HCT116 (cell line): ENCODE measurements at regions not wholly inside any gene's neighbourhood (a gene's known extent, or its start where the extent isn't known, plus 50 kb on each side); places are given as distances from the start of the nearest gene placed in this dataset.

Source experiments
- ATAC-seq: fragments of 200-7000 bp; cut with Tn5 transposase; 2 replicates; pipeline ENCODE4 v1.9.1; 2020; ENCODE audit warnings: mild to moderate bottlenecking, moderate library complexity
- BruUV-seq: library from RNA; stranded (reverse); fragments of 400-500 nt; replicated peaks from 2 replicates; lab custom pipeline; 2021; lab: Mats Ljungman, UMichigan
- CTCF ChIA-PET: fragments of 300-600 bp; sonication (Branson Sonifier 250); formaldehyde crosslinking; loops from one replicate; lab custom pipeline; 2021; ENCODE audit warnings: antibody characterized with exemption; lab: Charles Lee
- POLR2A ChIA-PET: fragments of 300-600, 350-600 bp; sonication (Branson Sonifier 250); formaldehyde crosslinking; loops from one replicate; lab custom pipeline; 2021; ENCODE audit warnings: antibody characterized with exemption; lab: Charles Lee
- RAD21 ChIA-PET, 2 experiments: fragments of 300-600 bp; sonication (Branson Sonifier 250); formaldehyde crosslinking; loops; one replicate each; lab custom pipeline; 2023; ENCODE audit warnings: low total read pairs in 2 of 2; ENCODE audit not compliant: uncharacterized antibody in 2 of 2, unreplicated experiment in 2 of 2, low non-redundant PET in 1 of 2; lab: Charles Lee
- DNase-seq: peaks from one replicate; pipeline ENCODE4 v3.0.0-alpha.2; 2010; ENCODE audit warnings: low read depth, low spot score
- H2AFZ ChIP-seq: fragments of 200-600 bp; shearing (Covaris generic), sonication (generic); 2 replicates; pipeline ENCODE4 v1.6.1; 2017; ENCODE audit warnings: low read depth, mixed run types, mixed read lengths, antibody characterized with exemption, low read length; ENCODE audit not compliant: poor library complexity, severe bottlenecking
- H3K27ac ChIP-seq: 2 replicates; pipeline ENCODE4 v1.5.1; 2012; ENCODE audit warnings: low read depth, low read length
- H3K27me3 ChIP-seq: fragments of 200-600 bp; sonication (generic); 2 replicates; pipeline ENCODE4 v1.6.1; 2016; ENCODE audit warnings: mixed run types, low read length, mixed read lengths; ENCODE audit not compliant: insufficient read depth
- H3K36me3 ChIP-seq, 2 experiments: fragments of 200-500 bp in 1 of 2; fragments of 200-600 bp in 1 of 2; sonication (Bioruptor generic) in 1 of 2; sonication (generic) in 1 of 2; 2 replicates each; pipeline versions ENCODE4 v1.5.1 to v1.6.1; 2014 to 2016; ENCODE audit warnings: low read length in 2 of 2, inconsistent platforms in 1 of 2, mixed read lengths in 1 of 2, mixed run types in 1 of 2; ENCODE audit not compliant: insufficient read depth in 2 of 2, control insufficient read depth in 1 of 2
- H3K4me1 ChIP-seq, 2 experiments: fragments of 200-600 bp in 1 of 2; sonication (generic) in 1 of 2; 2 replicates each; pipeline versions ENCODE4 v1.5.1 to v1.6.1; 2012 to 2017; ENCODE audit warnings: low read length in 2 of 2, inconsistent platforms in 1 of 2, mild to moderate bottlenecking in 1 of 2, mixed read lengths in 1 of 2, mixed run types in 1 of 2, moderate library complexity in 1 of 2; ENCODE audit not compliant: insufficient read depth in 2 of 2, control insufficient read depth in 1 of 2
- H3K4me2 ChIP-seq: fragments of 200-600 bp; sonication (generic); 2 replicates; pipeline ENCODE4 v1.6.1; 2017; ENCODE audit warnings: mixed run types, low read length, mixed read lengths
- H3K4me3 ChIP-seq, 2 experiments: fragments of 200-600 bp in 1 of 2; sonication (generic) in 1 of 2; replicated peaks in 1 of 2; 2 replicates each; pipeline ENCODE4 v1.5.1; 2011 to 2016; ENCODE audit warnings: low read length in 2 of 2, control low read depth in 1 of 2, low read depth in 1 of 2, mild to moderate bottlenecking in 1 of 2, mixed read lengths in 1 of 2, mixed run types in 1 of 2
- H3K79me2 ChIP-seq: fragments of 200-600 bp; sonication (generic); 2 replicates; pipeline ENCODE4 v1.6.1; 2017; ENCODE audit warnings: mild to moderate bottlenecking, mixed run types, low read length, moderate library complexity, mixed read lengths; ENCODE audit not compliant: insufficient read depth
- H3K9ac ChIP-seq: fragments of 200-600 bp; sonication (generic); 2 replicates; pipeline ENCODE4 v1.6.1; 2016; ENCODE audit warnings: low read length, mixed read lengths
- H3K9me2 ChIP-seq: fragments of 200-600 bp; sonication (generic), shearing (Covaris generic); 2 replicates; pipeline ENCODE4 v1.6.1; 2017; ENCODE audit warnings: mixed run types, mild to moderate bottlenecking, moderate library complexity; ENCODE audit not compliant: insufficient read depth
- H3K9me3 ChIP-seq, 2 experiments: fragments of 200-500 bp in 1 of 2; fragments of 200-600 bp in 1 of 2; sonication (Bioruptor generic) in 1 of 2; sonication (generic) in 1 of 2; 2 replicates each; pipeline ENCODE4 v1.6.1; 2014 to 2017; ENCODE audit warnings: low read length in 2 of 2, mixed read lengths in 2 of 2, inconsistent platforms in 1 of 2, low read depth in 1 of 2, mild to moderate bottlenecking in 1 of 2, mixed run types in 1 of 2, moderate library complexity in 1 of 2; ENCODE audit not compliant: control insufficient read depth in 1 of 2, insufficient read depth in 1 of 2
- H4K20me1 ChIP-seq: fragments of 200-600 bp; sonication (generic), shearing (Covaris generic); 2 replicates; pipeline ENCODE4 v1.6.1; 2017; ENCODE audit warnings: mixed run types, mild to moderate bottlenecking, moderate library complexity; ENCODE audit not compliant: insufficient read depth
- ATF3 ChIP-seq: IDR thresholded peaks from 2 replicates; pipeline ENCODE4 v1.6.1; 2012
- CBX3 ChIP-seq: IDR thresholded peaks from 2 replicates; pipeline ENCODE4 v1.6.1; 2012; ENCODE audit warnings: low read depth
- CEBPB ChIP-seq: IDR thresholded peaks from 2 replicates; pipeline ENCODE4 v1.6.1; 2012; ENCODE audit warnings: low read depth
- CTCF ChIP-seq, 3 experiments: fragments of 200-600 bp in 1 of 3; sonication (generic) in 1 of 3; IDR thresholded peaks in 2 of 3; conservative IDR thresholded peaks in 1 of 3; 2 replicates each; pipeline ENCODE4 v1.5.1; 2012 to 2017; ENCODE audit warnings: low read depth in 2 of 3, low read length in 2 of 3, antibody characterized with exemption in 1 of 3, borderline replicate concordance in 1 of 3, control low read depth in 1 of 3, mild to moderate bottlenecking in 1 of 3, mixed read lengths in 1 of 3, mixed run types in 1 of 3, moderate library complexity in 1 of 3; ENCODE audit not compliant: insufficient read depth in 1 of 3
- EGR1 ChIP-seq: IDR thresholded peaks from 2 replicates; pipeline ENCODE4 v1.6.1; 2012; ENCODE audit warnings: low read depth
- ELF1 ChIP-seq: IDR thresholded peaks from 2 replicates; pipeline ENCODE4 v1.6.1; 2012; ENCODE audit warnings: low read depth, borderline replicate concordance
- EZH2phosphoT487 ChIP-seq: fragments of 200-600 bp; IDR thresholded peaks from 2 replicates; pipeline ENCODE4 v1.6.1; 2018; ENCODE audit warnings: antibody characterized with exemption, borderline replicate concordance
- FOSL1 ChIP-seq: IDR thresholded peaks from 2 replicates; pipeline ENCODE4 v1.6.1; 2012; ENCODE audit warnings: low read depth
- JUND ChIP-seq: IDR thresholded peaks from 2 replicates; pipeline ENCODE4 v1.6.1; 2012
- MAX ChIP-seq: IDR thresholded peaks from 2 replicates; pipeline ENCODE4 v1.6.1; 2012
- POLR2A ChIP-seq: IDR thresholded peaks from 2 replicates; pipeline ENCODE4 v1.7.0; 2011; ENCODE audit warnings: borderline replicate concordance; ENCODE audit not compliant: insufficient read depth, insufficient read length; ENCODE audit errors: extremely low read depth
- POLR2AphosphoS5 ChIP-seq: IDR thresholded peaks from 2 replicates; pipeline ENCODE4 v1.6.1; 2011; ENCODE audit warnings: mild to moderate bottlenecking, low read depth, low read length, moderate library complexity
- RAD21 ChIP-seq: IDR thresholded peaks from 2 replicates; pipeline ENCODE4 v1.6.1; 2012; ENCODE audit warnings: low read depth, mild to moderate bottlenecking
- SIN3A ChIP-seq: IDR thresholded peaks from 2 replicates; pipeline ENCODE4 v1.6.1; 2012; ENCODE audit warnings: low read depth
- SP1 ChIP-seq: IDR thresholded peaks from 2 replicates; pipeline ENCODE4 v1.6.1; 2012; ENCODE audit warnings: low read depth
- TCF7L2 ChIP-seq: IDR thresholded peaks from 2 replicates; pipeline ENCODE4 v1.7.0; 2011; ENCODE audit warnings: borderline replicate concordance, inconsistent platforms; ENCODE audit not compliant: insufficient read depth, insufficient read length; ENCODE audit errors: extremely low read depth
- YY1 ChIP-seq: IDR thresholded peaks from 2 replicates; pipeline ENCODE4 v1.6.1; 2011; ENCODE audit warnings: low read length, low read depth, moderate library complexity, mild to moderate bottlenecking; ENCODE audit not compliant: insufficient replicate concordance; ENCODE audit errors: extremely low read depth
- ZFX ChIP-seq: fragments of 450-650 bp; IDR thresholded peaks from 2 replicates; pipeline ENCODE4 v1.6.1; 2017
- ZNF274 ChIP-seq: fragments of 200-500 bp; sonication (Bioruptor generic); IDR thresholded peaks from 2 replicates; pipeline ENCODE4 v1.6.1; 2014; ENCODE audit warnings: mild to moderate bottlenecking, low read depth, low read length, inconsistent platforms
- intact Hi-C: fragments of 100-400 bp; cut with micrococcal nuclease; formaldehyde crosslinking; loops from 2 replicates; pipeline ENCODE4 v1.10.0; 2022
- TF ChIP-seq, protein P1 (sequence below): IDR thresholded peaks from 2 replicates; pipeline ENCODE4 v1.6.1; 2011; ENCODE audit warnings: mild to moderate bottlenecking, low read length, moderate library complexity; ENCODE audit not compliant: insufficient replicate concordance; ENCODE audit errors: extremely low read depth

DNA sequence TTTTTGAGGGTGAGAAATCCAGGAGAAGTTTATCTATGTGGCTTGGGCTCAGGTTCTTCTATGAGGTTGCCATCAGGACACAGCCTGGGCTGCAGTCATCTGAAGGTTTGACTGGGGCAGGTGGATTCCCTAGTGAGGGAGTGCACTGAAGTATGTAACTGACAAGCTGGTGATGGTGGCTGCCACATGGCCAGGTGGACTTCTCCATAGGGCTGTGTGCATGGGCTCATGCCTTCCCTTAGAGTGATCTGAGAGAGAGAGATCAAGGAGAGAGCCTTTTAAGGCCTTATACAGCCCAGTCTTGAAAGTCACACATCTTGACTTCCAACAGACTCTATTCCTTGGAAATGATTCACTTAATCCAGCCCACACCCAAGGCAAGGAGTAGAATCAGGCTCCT, 266.6 kb upstream of the PITRM1 start (continued):
- TF ChIP-seq, protein P1, sequence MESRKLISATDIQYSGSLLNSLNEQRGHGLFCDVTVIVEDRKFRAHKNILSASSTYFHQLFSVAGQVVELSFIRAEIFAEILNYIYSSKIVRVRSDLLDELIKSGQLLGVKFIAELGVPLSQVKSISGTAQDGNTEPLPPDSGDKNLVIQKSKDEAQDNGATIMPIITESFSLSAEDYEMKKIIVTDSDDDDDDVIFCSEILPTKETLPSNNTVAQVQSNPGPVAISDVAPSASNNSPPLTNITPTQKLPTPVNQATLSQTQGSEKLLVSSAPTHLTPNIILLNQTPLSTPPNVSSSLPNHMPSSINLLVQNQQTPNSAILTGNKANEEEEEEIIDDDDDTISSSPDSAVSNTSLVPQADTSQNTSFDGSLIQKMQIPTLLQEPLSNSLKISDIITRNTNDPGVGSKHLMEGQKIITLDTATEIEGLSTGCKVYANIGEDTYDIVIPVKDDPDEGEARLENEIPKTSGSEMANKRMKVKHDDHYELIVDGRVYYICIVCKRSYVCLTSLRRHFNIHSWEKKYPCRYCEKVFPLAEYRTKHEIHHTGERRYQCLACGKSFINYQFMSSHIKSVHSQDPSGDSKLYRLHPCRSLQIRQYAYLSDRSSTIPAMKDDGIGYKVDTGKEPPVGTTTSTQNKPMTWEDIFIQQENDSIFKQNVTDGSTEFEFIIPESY = no peak
- TF ChIP-seq SIN3A = no peak
- no peak for TF ChIP-seq ELF1

- ATAC-seq (no peak), DNase-seq (no peak)
- Histone ChIP-seq H2AFZ (no peak overlapping the region), H3K4me3 (no peak overlapping the region), H3K4me2 (no peak overlapping the region), H3K36me3 (no peaks in the 10 kb centered on the region), H3K9me3 (no peaks in the 10 kb centered on the region), H3K9me2 (no peaks in the 10 kb centered on the region), H3K79me2 (no peaks in the 10 kb centered on the region), H3K27ac (no peak overlapping the region), H3K9ac (no peak overlapping the region), H3K4me1 (no peaks in the 10 kb centered on the region), H3K27me3 (no peaks in the 10 kb centered on the region), H4K20me1 (no peaks in the 10 kb centered on the region)
- POLR2A ChIA-PET = no interaction called here
- CTCF ChIA-PET = no interaction called here
- RAD21 ChIA-PET = no interaction called here
- intact Hi-C loops = no loop called here
- no TSS peak for BruUV-seq
- TF ChIP-seq FOSL1 (no peak), ATF3 (no peak), SP1 (no peak), ZNF274 (no peak), SIN3A (no peak), MAX (no peak), POLR2A (no peak), JUND (no peak), RAD21 (no peak), EGR1 (no peak), YY1 (no peak), CEBPB (no peak), EZH2phosphoT487 (no peak), ZFX (no peak), CTCF (IDR thresholded peaks at IDR 0.05 in 2 of 3, conservative IDR thresholded peaks at IDR 0.05 in 1 of 3; ENCODE audit: borderline replicate concordance in 1 of 3, insufficient read depth in 1 of 3, low read depth in 2 of 3, low read length in 2 of 3) (no peak), ELF1 (no peak), TCF7L2 (no peak), CBX3 (no peak), POLR2AphosphoS5 (no peak)
- TF ChIP-seq, protein P1 = no peak
Measured at GRCh38 chr10:3438606-3439005, 266.0 kb upstream of the PITRM1 start.
